ENCODE measurements at regions not wholly inside any gene's neighbourhood (a gene's known extent, or its start where the extent isn't known, plus 50 kb on each side); places are given as distances from the start of the nearest gene placed in this dataset.
A peak's percentile ranks its signal among the peaks of the same experiment; 100 is the strongest.

DNA sequence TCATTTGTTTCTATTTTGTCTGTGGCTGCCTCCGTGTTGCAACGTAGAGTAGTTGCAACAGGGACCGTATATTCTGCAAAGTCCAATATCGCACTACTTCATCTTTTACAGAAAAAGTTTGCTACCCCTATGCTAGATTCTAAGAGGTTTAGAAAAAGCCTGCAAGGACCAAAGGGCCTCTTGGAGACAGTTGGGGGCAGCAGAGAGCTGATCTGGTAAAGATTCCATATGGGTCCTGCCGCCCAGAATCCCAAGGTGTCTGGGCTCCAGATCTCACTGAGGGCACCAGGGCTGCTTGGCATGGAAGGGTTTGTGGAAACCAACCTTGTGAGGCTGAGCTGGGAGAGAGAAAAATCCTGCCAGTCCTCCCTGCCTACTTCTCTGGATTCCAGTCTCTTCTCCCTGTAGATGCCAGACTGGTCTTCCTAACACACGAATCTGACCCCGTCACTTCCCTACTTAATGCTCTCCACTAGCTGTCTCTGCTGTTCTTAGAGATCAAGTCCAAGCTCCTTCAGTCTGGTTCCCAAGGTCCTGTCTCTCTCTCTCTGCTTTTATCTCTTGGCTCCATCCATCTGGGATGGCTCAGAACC lies 74.6 kb downstream of the GLRX5 start:
- DNase-seq (ENCODE audit: low spot score in 2 of 2), result no peak
- Histone ChIP-seq H3K27me3 (no peaks in the 10 kb centered on the region), H3K4me1 (no peaks in the 10 kb centered on the region), H3K4me3 (no peak overlapping the region), H3K9me3 (no peaks in the 10 kb centered on the region), H3K36me3 (no peaks in the 10 kb centered on the region), H3K27ac (no peak overlapping the region)
- intact Hi-C loops (cut with DNase I), result no loop called here
- TF ChIP-seq, protein P1, sequence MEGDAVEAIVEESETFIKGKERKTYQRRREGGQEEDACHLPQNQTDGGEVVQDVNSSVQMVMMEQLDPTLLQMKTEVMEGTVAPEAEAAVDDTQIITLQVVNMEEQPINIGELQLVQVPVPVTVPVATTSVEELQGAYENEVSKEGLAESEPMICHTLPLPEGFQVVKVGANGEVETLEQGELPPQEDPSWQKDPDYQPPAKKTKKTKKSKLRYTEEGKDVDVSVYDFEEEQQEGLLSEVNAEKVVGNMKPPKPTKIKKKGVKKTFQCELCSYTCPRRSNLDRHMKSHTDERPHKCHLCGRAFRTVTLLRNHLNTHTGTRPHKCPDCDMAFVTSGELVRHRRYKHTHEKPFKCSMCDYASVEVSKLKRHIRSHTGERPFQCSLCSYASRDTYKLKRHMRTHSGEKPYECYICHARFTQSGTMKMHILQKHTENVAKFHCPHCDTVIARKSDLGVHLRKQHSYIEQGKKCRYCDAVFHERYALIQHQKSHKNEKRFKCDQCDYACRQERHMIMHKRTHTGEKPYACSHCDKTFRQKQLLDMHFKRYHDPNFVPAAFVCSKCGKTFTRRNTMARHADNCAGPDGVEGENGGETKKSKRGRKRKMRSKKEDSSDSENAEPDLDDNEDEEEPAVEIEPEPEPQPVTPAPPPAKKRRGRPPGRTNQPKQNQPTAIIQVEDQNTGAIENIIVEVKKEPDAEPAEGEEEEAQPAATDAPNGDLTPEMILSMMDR (IDR thresholded peaks at IDR 0.05), result peak in 1 of 3 experiments; percentile 25

DNA sequence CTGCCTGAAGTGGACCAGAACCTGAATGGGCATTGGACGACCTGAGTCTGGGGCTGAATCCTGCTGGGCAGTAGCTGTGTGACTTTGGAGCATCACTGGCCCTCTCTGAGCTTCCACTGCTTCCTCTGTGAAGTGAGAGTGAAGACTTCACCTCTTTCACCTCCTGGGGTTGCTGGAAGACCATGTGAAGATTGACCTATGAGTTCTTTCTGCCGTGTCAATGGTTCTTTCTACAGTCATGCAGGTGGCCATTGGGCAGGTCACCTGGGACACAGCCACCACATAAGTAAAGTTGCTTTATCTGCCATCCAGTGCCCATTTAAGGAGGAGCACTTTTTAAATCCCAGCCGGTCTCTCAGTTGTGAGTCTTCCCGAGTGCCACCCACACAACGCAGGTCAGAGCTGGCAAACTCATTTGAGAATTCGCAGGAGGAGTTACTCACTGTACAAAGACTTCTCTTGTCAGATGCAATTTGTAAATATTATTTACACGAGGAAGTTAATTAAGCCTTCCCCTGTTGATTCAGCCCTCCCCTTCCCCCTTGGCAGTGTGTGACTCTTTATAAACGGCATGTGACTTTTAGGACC lies 74.8 kb upstream of the TCL1B start:
- DNase-seq (ENCODE audit: low spot score in 2 of 2), result no peak
- TF ChIP-seq, protein P1 (IDR thresholded peaks at IDR 0.05), result no peak
- H3K4me3 ChIP-seq, result no peak overlapping the region
- no peaks in the 10 kb centered on the region for H3K36me3 ChIP-seq
- intact Hi-C loops (cut with DNase I), result no loop called here
- H3K27ac ChIP-seq, result no peak overlapping the region
- no peaks in the 10 kb centered on the region for H3K27me3 ChIP-seq
- H3K4me1 ChIP-seq, result no peaks in the 10 kb centered on the region
- no peaks in the 10 kb centered on the region for H3K9me3 ChIP-seq

DNA sequence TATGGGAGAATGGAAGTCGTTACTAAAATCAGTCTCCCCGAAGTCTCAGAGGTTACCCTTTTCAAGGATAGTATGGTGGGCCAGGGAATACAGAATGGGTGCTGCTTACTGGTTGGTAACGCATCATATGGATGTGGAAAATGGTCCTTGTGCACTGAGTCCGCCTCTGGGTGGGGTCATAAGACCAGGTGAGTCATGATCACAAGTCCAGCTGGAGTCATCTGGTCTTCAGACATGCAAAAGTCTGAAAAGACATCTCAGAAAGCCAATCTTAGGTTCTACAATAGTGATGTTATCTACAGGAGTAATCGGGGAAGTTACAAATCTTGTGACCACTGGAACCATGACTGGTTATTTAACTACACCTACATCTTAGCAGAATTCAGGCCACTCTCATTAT lies 71.9 kb upstream of the TCL1B start:
- Histone ChIP-seq H3K4me1 (no peaks in the 10 kb centered on the region), H3K36me3 (no peaks in the 10 kb centered on the region), H3K9me3 (no peaks in the 10 kb centered on the region), H3K27me3 (no peaks in the 10 kb centered on the region), H3K4me3 (no peak overlapping the region), H3K27ac (no peak overlapping the region)
- TF ChIP-seq, protein P1 (IDR thresholded peaks at IDR 0.05), result no peak
- no peak for DNase-seq (ENCODE audit: low spot score in 2 of 2)
- intact Hi-C loops (cut with DNase I), result no loop called here

DNA sequence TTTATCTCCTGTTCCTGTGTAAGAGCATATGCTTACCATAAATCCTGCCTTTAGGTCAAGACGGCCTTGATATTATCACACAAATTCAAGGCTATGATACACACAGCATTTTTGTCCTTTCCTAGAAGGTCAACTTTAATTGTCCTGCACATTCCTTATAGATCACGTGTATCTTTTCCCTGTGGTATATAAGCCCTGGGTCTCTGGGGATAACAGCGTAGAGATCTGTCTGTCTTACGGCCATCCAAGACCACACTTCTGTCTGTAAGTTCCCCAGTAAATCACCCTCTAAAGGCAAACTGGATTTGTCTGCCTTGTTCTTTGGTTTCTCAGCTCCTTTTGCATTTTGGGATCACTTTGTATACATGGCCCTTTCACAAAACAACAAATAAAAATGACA lies 69.5 kb upstream of the TCL1B start:
- no peak for DNase-seq (ENCODE audit: low spot score in 2 of 2)
- Histone ChIP-seq H3K36me3 (no peaks in the 10 kb centered on the region), H3K27ac (no peak overlapping the region), H3K4me1 (no peaks in the 10 kb centered on the region), H3K27me3 (no peaks in the 10 kb centered on the region), H3K9me3 (no peaks in the 10 kb centered on the region), H3K4me3 (no peak overlapping the region)
- intact Hi-C loops (cut with DNase I), result no loop called here
- TF ChIP-seq, protein P1 (IDR thresholded peaks at IDR 0.05), result no peak

DNA sequence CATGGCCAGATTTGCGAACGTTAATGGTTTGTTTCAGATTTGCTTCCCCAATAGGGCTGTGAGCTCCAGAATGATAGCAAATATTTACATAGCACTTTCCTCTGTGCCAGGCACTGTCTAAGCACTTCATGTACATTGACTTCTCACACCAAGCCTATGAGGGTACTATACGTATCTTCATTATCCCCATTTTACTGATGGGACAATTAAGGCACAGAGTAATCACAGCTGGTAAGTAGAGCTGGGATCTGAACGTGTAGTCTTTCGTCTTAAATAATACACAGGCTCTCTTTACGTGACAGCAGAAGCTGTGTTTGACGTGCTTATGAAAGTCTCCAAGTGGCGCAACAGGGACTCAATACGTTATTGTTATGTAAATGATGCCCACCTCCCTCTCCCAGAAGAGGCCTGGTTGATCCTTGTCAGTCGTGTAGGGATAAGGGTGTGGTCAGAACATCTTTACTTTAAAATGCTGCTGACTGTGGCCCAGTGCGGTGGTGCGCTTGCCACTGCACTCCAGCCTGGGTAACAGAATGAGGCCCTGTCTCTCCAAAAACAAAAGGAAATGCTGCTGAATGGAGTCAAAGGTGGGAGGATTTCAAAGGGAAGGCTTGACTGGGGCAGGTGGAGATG lies 66.3 kb upstream of the TCL1B start:
- TF ChIP-seq, protein P1 (IDR thresholded peaks at IDR 0.05), result no peak
- H3K27ac ChIP-seq, result no peak overlapping the region
- H3K4me1 ChIP-seq, result no peaks in the 10 kb centered on the region
- no peak for DNase-seq (ENCODE audit: low spot score in 2 of 2)
- intact Hi-C loops (cut with DNase I), result no loop called here
- H3K4me3 ChIP-seq, result no peak overlapping the region
- no peaks in the 10 kb centered on the region for H3K9me3 ChIP-seq
- H3K36me3 ChIP-seq, result no peaks in the 10 kb centered on the region
- no peaks in the 10 kb centered on the region for H3K27me3 ChIP-seq
